ENCODE measurements at regions not wholly inside any gene's neighbourhood (a gene's known extent, or its start where the extent isn't known, plus 50 kb on each side); places are given as distances from the start of the nearest gene placed in this dataset.

DNA sequence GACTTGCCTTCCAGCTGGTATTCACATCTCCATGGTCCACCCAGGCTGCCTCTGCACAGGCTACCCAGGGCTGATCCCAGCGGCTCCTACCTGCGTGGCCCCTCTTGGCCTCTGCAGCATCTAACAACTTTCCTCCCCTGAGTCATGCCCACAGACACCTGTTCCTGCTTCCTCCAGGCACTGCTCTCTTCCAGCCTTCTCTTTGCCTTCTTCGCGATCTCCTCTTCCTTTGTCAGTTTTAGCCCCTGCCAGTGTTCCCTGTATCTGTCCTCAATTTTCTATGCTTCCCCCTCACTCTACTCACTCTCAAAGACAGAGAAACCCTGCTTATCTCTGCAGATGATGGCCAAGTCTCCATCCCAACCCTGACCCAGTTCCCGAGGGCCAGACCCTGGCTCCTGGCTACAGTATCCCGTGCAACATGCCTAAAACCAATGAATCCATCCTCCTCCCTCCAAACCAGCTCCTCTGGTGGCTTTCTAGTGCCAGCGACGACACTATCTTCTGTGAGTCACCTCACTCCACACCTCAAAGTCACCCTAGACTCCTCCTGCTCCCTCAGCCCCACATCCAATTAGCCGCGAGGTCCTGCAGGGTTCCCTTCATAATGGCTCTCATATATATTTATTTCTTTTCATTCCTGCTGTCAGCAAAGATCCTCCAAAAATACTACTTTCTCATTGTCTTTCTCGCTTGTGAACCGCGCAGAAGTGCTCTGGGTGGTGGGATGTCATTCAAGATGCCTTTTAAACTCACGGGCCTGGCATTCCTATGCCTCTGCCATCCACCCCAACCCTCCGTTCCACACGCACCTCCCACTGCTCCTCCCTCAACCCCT lies 259.2 kb downstream of the TOMM20 start:
- Mint-ChIP-seq H3K36me3 (ENCODE audit: low read depth) (no peaks in the 10 kb centered on the region), H3K27ac (no peak overlapping the region), H3K4me3 (no peak overlapping the region), H3K4me1 (ENCODE audit: low read depth) (peaks cover 40% of the 10 kb centered on the region), H3K9me3 (no peaks in the 10 kb centered on the region), H3K27me3 (ENCODE audit: insufficient read depth) (peaks cover 4% of the 10 kb centered on the region; the same call in 1 of the 2 replicates)
- no peak for DNase-seq
- no peak for TF ChIP-seq CTCF (IDR thresholded peaks at IDR 0.05)

GRCh38 chr1:234868296-234869147 lies 258.5 kb upstream of the IRF2BP2 start:
- DNase-seq = no peak
- H3K4me3 Mint-ChIP-seq = no peak overlapping the region
- no peak for TF ChIP-seq CTCF (IDR thresholded peaks at IDR 0.05)
- peaks cover 49% of the 10 kb centered on the region for H3K4me1 Mint-ChIP-seq (ENCODE audit: low read depth)
- H3K36me3 Mint-ChIP-seq (ENCODE audit: low read depth) = no peaks in the 10 kb centered on the region
- no peaks in the 10 kb centered on the region for H3K9me3 Mint-ChIP-seq
- no peak overlapping the region; the same call in 1 of the 2 replicates for H3K27ac Mint-ChIP-seq
- peaks cover 4% of the 10 kb centered on the region; the same call in 1 of the 2 replicates for H3K27me3 Mint-ChIP-seq (ENCODE audit: insufficient read depth)

DNA sequence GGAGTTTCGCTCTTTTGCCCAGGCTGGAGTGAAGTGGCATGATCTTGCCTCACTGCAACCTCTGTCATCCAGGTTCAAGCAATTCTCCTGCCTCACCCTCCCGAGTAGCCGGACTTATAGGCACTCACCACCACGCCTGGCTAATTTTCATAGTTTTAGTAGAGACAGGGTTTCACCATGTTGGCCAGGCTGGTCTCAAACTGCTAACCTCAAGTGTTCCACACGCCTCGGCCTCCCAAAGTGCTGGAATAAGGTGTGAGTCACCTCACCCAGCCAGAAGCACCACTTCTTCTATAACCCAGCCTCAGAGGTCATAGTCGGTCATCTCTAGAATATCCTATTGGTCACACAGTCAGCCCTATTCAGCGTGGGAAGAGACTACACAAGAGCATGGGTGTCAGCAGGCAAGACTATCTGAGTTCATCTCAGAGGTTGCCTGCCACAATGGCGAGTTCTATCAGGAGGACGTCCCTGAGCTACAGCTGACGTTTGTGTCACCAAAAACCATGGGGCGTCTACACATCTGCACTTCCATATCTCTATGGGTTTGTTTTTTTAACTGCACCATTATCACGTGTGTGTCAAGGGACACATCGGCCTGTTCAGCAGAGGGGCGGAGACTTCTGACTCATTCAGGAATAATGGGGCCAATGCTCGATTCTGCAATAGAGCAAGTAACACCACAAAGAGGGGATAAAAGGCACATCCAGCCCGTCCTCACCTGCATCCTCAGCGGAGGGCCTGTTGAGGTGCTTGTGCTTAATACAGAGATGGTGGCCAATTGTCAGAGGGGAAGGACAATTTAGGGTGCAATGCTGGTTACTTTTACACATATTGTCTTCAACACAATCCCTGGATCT lies 256.3 kb upstream of the IRF2BP2 start:
- Mint-ChIP-seq H3K27ac (peak overlapping the region; percentile 82), H3K4me1 (ENCODE audit: low read depth) (peaks cover 59% of the 10 kb centered on the region), H3K27me3 (ENCODE audit: insufficient read depth) (peaks cover 4% of the 10 kb centered on the region; the same call in 1 of the 2 replicates), H3K4me3 (peak overlapping the region; percentile 73), H3K36me3 (ENCODE audit: low read depth) (no peaks in the 10 kb centered on the region), H3K9me3 (no peaks in the 10 kb centered on the region)
- no peak for TF ChIP-seq CTCF (IDR thresholded peaks at IDR 0.05)
- peak; percentile 84 for DNase-seq

DNA sequence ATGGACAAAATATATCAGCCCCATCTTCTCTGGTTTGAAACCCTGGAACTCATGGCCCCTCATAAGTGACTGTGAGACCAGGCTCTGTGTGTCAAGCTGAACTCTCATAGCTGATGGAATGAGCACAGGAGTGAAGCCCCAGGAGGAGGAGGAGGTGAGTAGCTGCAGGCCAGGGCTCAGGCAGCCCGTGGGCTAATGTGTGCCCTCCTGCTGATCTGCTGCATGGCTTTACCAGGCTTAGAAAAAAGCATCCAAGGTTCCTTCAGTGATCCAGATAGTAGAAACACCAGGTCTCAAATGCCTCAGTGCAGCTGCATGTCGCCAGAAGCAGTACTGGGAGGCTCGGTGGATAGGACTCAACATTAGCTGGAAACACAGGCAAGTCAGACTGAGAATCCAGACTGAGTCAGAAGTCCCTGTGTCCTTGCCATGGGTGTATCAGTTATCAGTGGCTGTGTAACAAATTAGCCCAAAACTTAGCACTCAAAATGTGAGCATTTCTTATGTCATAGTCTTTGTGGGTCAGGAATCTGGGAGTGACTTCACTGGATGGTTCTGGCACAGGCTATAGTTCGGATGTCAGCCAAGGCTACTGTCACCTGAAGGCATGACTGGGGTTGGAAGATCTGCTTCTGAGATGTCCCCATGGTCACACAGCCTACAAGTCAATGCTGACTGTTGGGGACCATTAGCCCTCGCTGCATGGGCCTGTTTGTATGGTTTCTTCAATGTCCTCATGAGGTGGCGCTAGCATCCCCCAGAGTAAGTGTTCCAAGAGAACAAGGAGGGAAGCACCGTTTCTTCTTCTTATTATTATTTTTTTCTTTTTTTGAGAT lies 255.4 kb upstream of the IRF2BP2 start:
- Mint-ChIP-seq H3K27ac (peak overlapping the region; percentile 82), H3K4me1 (ENCODE audit: low read depth) (peaks cover 61% of the 10 kb centered on the region), H3K36me3 (ENCODE audit: low read depth) (no peaks in the 10 kb centered on the region), H3K9me3 (peaks cover 5% of the 10 kb centered on the region), H3K27me3 (ENCODE audit: insufficient read depth) (peaks cover 4% of the 10 kb centered on the region; the same call in 1 of the 2 replicates), H3K4me3 (peak overlapping the region; percentile 27; the same call in 1 of the 2 replicates)
- no peak for DNase-seq
- no peak for TF ChIP-seq CTCF (IDR thresholded peaks at IDR 0.05)
